ENCODE measurements at regions not wholly inside any gene's neighbourhood (a gene's known extent, or its start where the extent isn't known, plus 50 kb on each side); places are given as distances from the start of the nearest gene placed in this dataset.

DNA sequence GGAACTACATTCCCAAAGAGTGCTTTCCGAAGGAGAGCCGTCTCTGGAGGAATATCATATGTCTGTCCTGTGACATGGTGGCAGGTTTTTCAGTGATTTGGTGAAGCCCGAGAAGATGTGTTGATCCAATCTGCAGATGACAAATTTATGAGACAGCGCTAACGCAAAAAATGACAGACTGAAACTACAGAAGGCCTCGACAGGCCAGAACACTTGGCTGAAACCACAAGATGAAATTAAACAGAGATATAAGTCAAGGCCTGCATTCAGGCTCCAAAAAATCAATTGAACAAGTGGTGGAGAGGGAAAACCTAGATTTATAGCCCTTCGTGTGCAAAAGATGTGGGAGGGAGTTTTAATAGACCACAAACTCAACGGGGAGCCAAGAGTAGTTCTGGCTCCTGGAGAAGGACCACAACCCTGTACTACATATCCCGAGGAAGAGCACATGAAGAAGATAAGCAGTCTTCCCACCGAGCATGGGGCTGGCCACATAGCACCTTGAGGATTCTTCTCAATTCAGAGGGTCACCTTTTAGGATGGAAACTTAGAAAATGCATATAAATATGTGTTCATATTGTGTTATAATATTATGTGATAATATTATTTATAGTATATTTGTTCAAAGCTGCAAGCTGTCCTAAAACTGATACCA, 231.3 kb upstream of the PDE10A start:
- Histone ChIP-seq H3K36me3 (ENCODE audit: control insufficient read depth, insufficient read depth, low read length) (peaks cover 3% of the 10 kb centered on the region; the same call in 1 of the 2 replicates), H2BK5ac (ENCODE audit: low read depth, low read length, poor library complexity, severe bottlenecking) (no peak overlapping the region), H3K4me1 (ENCODE audit: control insufficient read depth, insufficient read depth, low read length) (peaks cover 2% of the 10 kb centered on the region; the same call in 1 of the 2 replicates), H3K9ac (ENCODE audit: low read depth, low read length) (no peak overlapping the region), H3K9me3 (ENCODE audit: control insufficient read depth, insufficient read depth, low read length) (no peaks in the 10 kb centered on the region), H3K56ac (ENCODE audit: extremely low read depth, insufficient read depth, low read length) (no peak overlapping the region), H2AK5ac (ENCODE audit: low read depth, low read length) (no peak overlapping the region), H3K14ac (replicated peaks; ENCODE audit: low read depth, low read length) (no peak overlapping the region), H3K18ac (ENCODE audit: low read depth, low read length) (no peak overlapping the region), H3K79me1 (ENCODE audit: low read depth in 1 of 2, low read length in 2 of 2) (no peaks in the 10 kb centered on the region), H3K4ac (ENCODE audit: low read depth, low read length) (no peak overlapping the region), H2BK120ac (ENCODE audit: low read depth, low read length) (no peak overlapping the region), H3K27ac (ENCODE audit: insufficient read depth, low read length) (no peak overlapping the region), H3K9me1 (ENCODE audit: insufficient read depth, low read length) (no peaks in the 10 kb centered on the region; the same call in 1 of the 2 replicates), H2AK9ac (replicated peaks; ENCODE audit: low read depth, low read length, poor library complexity) (no peak overlapping the region), H2AFZ (replicated peaks; ENCODE audit: low read length, poor library complexity) (no peak overlapping the region), H2BK20ac (ENCODE audit: low read depth, low read length) (no peak overlapping the region), H4K20me1 (ENCODE audit: insufficient read depth, low read length) (no peaks in the 10 kb centered on the region), H3K4me2 (ENCODE audit: low read depth, low read length) (no peak overlapping the region), H4K91ac (ENCODE audit: insufficient read depth, low read depth, low read length) (no peak overlapping the region), H4K8ac (ENCODE audit: low read depth in 2 of 2, low read length in 2 of 2) (no peak overlapping the region), H3K23ac (ENCODE audit: low read depth, low read length) (no peak overlapping the region), H4K5ac (ENCODE audit: low read depth, low read length) (no peak overlapping the region), H3K4me3 (ENCODE audit: insufficient read depth, low read depth, low read length) (no peak overlapping the region), H3K27me3 (ENCODE audit: control insufficient read depth, insufficient read depth, low read length) (no peaks in the 10 kb centered on the region), H2BK15ac (ENCODE audit: low read depth, low read length) (no peak overlapping the region)
- dilution Hi-C loops (cut with HindIII; ENCODE audit: low sequenced_read_pairs, unreplicated experiment) (loop anchor here (25.0 kb wide), 1 partner anchor 193 kb away; no protein-coding TSS in a partner anchor), in situ Hi-C loops (cut with MboI; ENCODE audit: low sequenced_read_pairs) (no loop called here), intact Hi-C loops (cut with micrococcal nuclease) (no loop called here)
- BruUV-seq (replicated peaks) = no TSS peak
- no peak for ATAC-seq (ENCODE audit: low read depth)
- WGBS, 2 experiments (ENCODE audit: extremely low coverage in 2 of 2, insufficient read length in 1 of 2) = 68% methylated on average over 2 of the region's 10 CpGs; no CpG with 5 or more reads in 1 of the 2 experiments
- CTCF ChIA-PET = interaction anchor here (1.0 kb wide), 1 partner anchor 203 kb away, joined by 3 read pairs; no protein-coding TSS in a partner anchor
- TF ChIP-seq MXI1 (IDR thresholded peaks at IDR 0.05; ENCODE audit: borderline replicate concordance, low read depth, low read length) = no peak
- no peak for TF ChIP-seq NFE2L2 (IDR thresholded peaks at IDR 0.05; ENCODE audit: low read depth, low read length)
- TF ChIP-seq BHLHE40 (IDR thresholded peaks at IDR 0.05; ENCODE audit: low read depth, low read length) = no peak
- no peak for TF ChIP-seq ELK1 (IDR thresholded peaks at IDR 0.05; ENCODE audit: borderline replicate concordance, low read depth, low read length)
- TF ChIP-seq MAFK (IDR thresholded peaks at IDR 0.05; ENCODE audit: low read depth, low read length) = no peak
- TF ChIP-seq RAD21 (IDR thresholded peaks at IDR 0.05; ENCODE audit: low read length) = no peak
- TF ChIP-seq RCOR1 (IDR thresholded peaks at IDR 0.05; ENCODE audit: insufficient replicate concordance, low read length) = no peak
- TF ChIP-seq CHD1 (IDR thresholded peaks at IDR 0.05; ENCODE audit: low read depth, low read length) = no peak
- TF ChIP-seq RFX5 (IDR thresholded peaks at IDR 0.05; ENCODE audit: low read depth, low read length) = no peak
- DNase-seq = no peak
- POLR2A ChIA-PET (ENCODE audit: unreplicated experiment) = no interaction called here
